HG03521 (cell line): ENCODE measurements at regions not wholly inside any gene's neighbourhood (a gene's known extent, or its start where the extent isn't known, plus 50 kb on each side); places are given as distances from the start of the nearest gene placed in this dataset.

Source experiments
- ATAC-seq: cut with Tn5 transposase; IDR thresholded peaks from one replicate; pipeline ENCODE4 v1.9.1; 2021; ENCODE audit warnings: mild to moderate bottlenecking, moderate library complexity; ENCODE audit not compliant: unreplicated experiment

- no peak for ATAC-seq
Observed at GRCh38 chr5:93018461-93018860, 562.6 kb downstream of the NR2F1-AS1 start.

GRCh38 chr5:93017849-93018248, 563.2 kb downstream of the NR2F1-AS1 start:
- no peak for ATAC-seq

- no peak for ATAC-seq
Observed at GRCh38 chr5:93017376-93017775, 563.6 kb downstream of the NR2F1-AS1 start.

GRCh38 chr5:93010616-93011015, 570.4 kb downstream of the NR2F1-AS1 start:
- ATAC-seq: no peak

- ATAC-seq: no peak
Observed at GRCh38 chr5:93010037-93010436, 571.0 kb downstream of the NR2F1-AS1 start.

GRCh38 chr5:93008502-93009207, 572.4 kb downstream of the NR2F1-AS1 start:
- ATAC-seq: no peak

GRCh38 chr5:93006915-93007314, 574.1 kb downstream of the NR2F1-AS1 start:
- ATAC-seq: no peak

- no peak for ATAC-seq
Observed at GRCh38 chr5:92998456-92998855, 582.6 kb downstream of the NR2F1-AS1 start.

- no peak for ATAC-seq
Observed at GRCh38 chr5:92994392-92994791, 586.6 kb downstream of the NR2F1-AS1 start.

GRCh38 chr5:92992073-92992472, 588.9 kb downstream of the NR2F1-AS1 start:
- ATAC-seq: no peak

- no peak for ATAC-seq
Observed at GRCh38 chr5:92991581-92992067, 589.4 kb downstream of the NR2F1-AS1 start.

GRCh38 chr5:92990771-92991170, 590.2 kb downstream of the NR2F1-AS1 start:
- ATAC-seq: no peak

- ATAC-seq: no peak
Observed at GRCh38 chr5:92981001-92981400, 600.0 kb downstream of the NR2F1-AS1 start.

- ATAC-seq: no peak
Observed at GRCh38 chr5:92980491-92980890, 600.5 kb downstream of the NR2F1-AS1 start.

GRCh38 chr5:92979716-92980115, 601.3 kb downstream of the NR2F1-AS1 start:
- ATAC-seq: no peak

GRCh38 chr5:92977846-92978540, 603.0 kb downstream of the NR2F1-AS1 start:
- no peak for ATAC-seq

- no peak for ATAC-seq
Observed at GRCh38 chr5:92976156-92976555, 604.9 kb downstream of the NR2F1-AS1 start.

- no peak for ATAC-seq
Observed at GRCh38 chr5:92969781-92970237, 611.2 kb downstream of the NR2F1-AS1 start.

- ATAC-seq: no peak
Observed at GRCh38 chr5:92969191-92969780, 611.7 kb downstream of the NR2F1-AS1 start.

GRCh38 chr5:92963800-92964199, 617.2 kb downstream of the NR2F1-AS1 start:
- ATAC-seq: no peak

GRCh38 chr5:92962752-92963151, 618.3 kb downstream of the NR2F1-AS1 start:
- ATAC-seq: no peak

- no peak for ATAC-seq
Observed at GRCh38 chr5:92956886-92957285, 624.1 kb downstream of the NR2F1-AS1 start.
